ENCODE measurements at regions not wholly inside any gene's neighbourhood (a gene's known extent, or its start where the extent isn't known, plus 50 kb on each side); places are given as distances from the start of the nearest gene placed in this dataset.
"Not testable (repeated sequence)": the region's sequence is repeated elsewhere in the genome, so short reads cannot be mapped to it uniquely, and the experiment has no call there.

DNA sequence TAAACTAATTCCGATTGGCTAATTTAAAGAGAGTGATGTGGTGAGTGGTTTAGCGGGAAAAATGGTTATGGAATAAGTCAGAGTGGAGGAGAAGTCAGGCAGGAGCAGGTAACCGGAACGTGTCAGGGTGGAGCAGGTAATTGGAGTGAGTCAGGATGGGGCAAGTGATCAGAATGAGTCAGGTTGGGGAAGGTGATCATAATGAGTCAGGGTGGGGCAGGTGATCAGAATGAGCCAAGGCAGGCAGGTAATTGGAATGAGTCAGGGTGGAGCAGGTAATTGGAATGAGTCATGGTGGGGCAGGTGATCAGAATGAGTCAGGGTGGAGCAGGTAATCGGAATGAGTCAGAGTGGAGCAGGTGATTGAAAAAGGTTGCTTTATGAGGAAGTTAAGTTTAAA is 101.4 kb downstream of the TMEM167A start:
- no peak overlapping the region for H3K4me3 ChIP-seq (ENCODE audit: low read length)
- peaks cover 0 to 24% (median 15%) of the 10 kb centered on the region in 5 donors for H3K27me3 Mint-ChIP-seq
- H3K27ac ChIP-seq (ENCODE audit: low read depth, low read length), result no peak overlapping the region
- H3K36me3 Mint-ChIP-seq, result peaks cover 3 to 21% (median 6%) of the 10 kb centered on the region in 5 donors
- no peak overlapping the region for H3K4me3 Mint-ChIP-seq
- no peaks in the 10 kb centered on the region for H3K4me1 Mint-ChIP-seq
- peaks cover 0 to 21% (median 0%) of the 10 kb centered on the region in 3 experiments for H3K9me3 ChIP-seq (ENCODE audit: control insufficient read depth in 2 of 3, low read length in 3 of 3)
- H3K36me3 ChIP-seq (ENCODE audit: control insufficient read depth in 2 of 3, insufficient read depth in 3 of 3, low read length in 3 of 3), result no peaks in the 10 kb centered on the region
- ATAC-seq, result no peak
- peaks cover 8 to 39% (median 23%) of the 10 kb centered on the region in 11 donors for H3K9me3 Mint-ChIP-seq
- intact Hi-C loops (cut with micrococcal nuclease), result no loop called here
- H3K27me3 ChIP-seq (ENCODE audit: control insufficient read depth in 2 of 2, insufficient read depth in 2 of 2, low read length in 2 of 2), result no peaks in the 10 kb centered on the region
- DNase-seq, result no peak
- ChIA-PET CTCF (no interaction called here), POLR2A (no interaction called here)
- no peak overlapping the region for H3K27ac Mint-ChIP-seq
- H3K4me1 ChIP-seq (ENCODE audit: control insufficient read depth in 2 of 2, insufficient read depth in 2 of 2, low read length in 2 of 2), result no peaks in the 10 kb centered on the region

DNA sequence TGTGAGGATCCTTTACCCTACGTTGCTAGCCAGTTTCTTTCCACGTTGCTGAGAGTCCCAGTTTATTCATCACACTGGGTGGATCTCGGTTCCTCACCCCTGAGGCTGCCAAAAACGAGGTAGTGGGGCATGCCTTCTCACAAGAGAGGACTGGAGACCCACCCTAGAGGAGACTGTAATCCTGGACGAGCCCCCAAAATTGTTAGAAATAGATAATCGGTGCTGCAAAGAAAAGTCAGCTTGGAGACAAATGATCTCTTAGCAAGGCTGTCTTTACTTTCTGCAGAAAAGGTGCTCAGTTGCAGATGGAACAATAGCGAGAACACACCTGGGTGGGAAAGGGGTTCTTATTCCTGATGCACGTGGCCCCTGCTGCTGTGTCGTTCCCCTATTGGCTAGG is 101.8 kb downstream of the TMEM167A start:
- DNase-seq (no peak), ATAC-seq (no peak)
- Mint-ChIP-seq H3K4me3 (no peak overlapping the region), H3K36me3 (peaks cover 3 to 21% (median 6%) of the 10 kb centered on the region in 5 donors), H3K4me1 (no peaks in the 10 kb centered on the region), H3K9me3 (peaks cover 8 to 39% (median 25%) of the 10 kb centered on the region in 11 donors), H3K27me3 (peaks cover 0 to 24% (median 15%) of the 10 kb centered on the region in 5 donors), H3K27ac (no peak overlapping the region)
- Histone ChIP-seq H3K27ac (ENCODE audit: low read depth, low read length) (no peak overlapping the region), H3K27me3 (ENCODE audit: control insufficient read depth in 2 of 2, insufficient read depth in 2 of 2, low read length in 2 of 2) (no peaks in the 10 kb centered on the region), H3K4me3 (ENCODE audit: low read length) (no peak overlapping the region), H3K36me3 (ENCODE audit: control insufficient read depth in 2 of 3, insufficient read depth in 3 of 3, low read length in 3 of 3) (no peaks in the 10 kb centered on the region), H3K9me3 (ENCODE audit: control insufficient read depth in 2 of 3, low read length in 3 of 3) (peaks cover 0 to 21% (median 0%) of the 10 kb centered on the region in 3 experiments), H3K4me1 (ENCODE audit: control insufficient read depth in 2 of 2, insufficient read depth in 2 of 2, low read length in 2 of 2) (no peaks in the 10 kb centered on the region)
- ChIA-PET CTCF (no interaction called here), POLR2A (no interaction called here)
- intact Hi-C loops (cut with micrococcal nuclease), result no loop called here

DNA sequence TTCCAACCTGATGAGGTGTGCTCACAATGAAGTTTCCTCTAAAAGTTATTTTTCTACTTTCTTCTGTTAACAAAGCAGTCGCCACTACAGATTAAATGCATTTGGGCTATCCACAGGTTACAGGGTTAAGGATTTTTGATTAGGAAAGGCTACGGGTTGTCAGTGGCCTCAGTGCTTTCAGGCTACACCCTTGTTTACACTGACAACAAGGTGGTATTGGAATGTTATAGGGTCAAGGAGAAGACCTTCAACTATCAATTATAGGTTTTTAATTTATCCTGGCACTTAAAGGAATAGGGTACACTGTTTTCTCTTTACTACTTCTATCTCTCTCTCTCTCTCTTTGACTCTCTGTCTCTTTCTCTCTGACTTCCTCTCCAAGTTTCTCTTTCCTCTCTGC is 102.8 kb downstream of the TMEM167A start:
- POLR2A ChIA-PET; CTCF ChIA-PET; H3K36me3 ChIP-seq (ENCODE audit: control insufficient read depth in 2 of 3, insufficient read depth in 3 of 3, low read length in 3 of 3); H3K27ac ChIP-seq (ENCODE audit: low read depth, low read length); H3K4me3 ChIP-seq (ENCODE audit: low read length); H3K27ac Mint-ChIP-seq; ATAC-seq; H3K4me1 Mint-ChIP-seq; H3K4me1 ChIP-seq (ENCODE audit: control insufficient read depth in 2 of 2, insufficient read depth in 2 of 2, low read length in 2 of 2); intact Hi-C loops (cut with micrococcal nuclease); DNase-seq; H3K27me3 ChIP-seq (ENCODE audit: control insufficient read depth in 2 of 2, insufficient read depth in 2 of 2, low read length in 2 of 2); H3K4me3 Mint-ChIP-seq: not testable (repeated sequence)
- H3K36me3 Mint-ChIP-seq, result peaks cover 3 to 20% (median 6%) of the 10 kb centered on the region in 5 donors
- peaks cover 0 to 22% (median 13%) of the 10 kb centered on the region in 5 donors for H3K27me3 Mint-ChIP-seq
- peaks cover 0 to 21% (median 0%) of the 10 kb centered on the region in 3 experiments for H3K9me3 ChIP-seq (ENCODE audit: control insufficient read depth in 2 of 3, low read length in 3 of 3)
- peaks cover 8 to 39% (median 26%) of the 10 kb centered on the region in 11 donors for H3K9me3 Mint-ChIP-seq

DNA sequence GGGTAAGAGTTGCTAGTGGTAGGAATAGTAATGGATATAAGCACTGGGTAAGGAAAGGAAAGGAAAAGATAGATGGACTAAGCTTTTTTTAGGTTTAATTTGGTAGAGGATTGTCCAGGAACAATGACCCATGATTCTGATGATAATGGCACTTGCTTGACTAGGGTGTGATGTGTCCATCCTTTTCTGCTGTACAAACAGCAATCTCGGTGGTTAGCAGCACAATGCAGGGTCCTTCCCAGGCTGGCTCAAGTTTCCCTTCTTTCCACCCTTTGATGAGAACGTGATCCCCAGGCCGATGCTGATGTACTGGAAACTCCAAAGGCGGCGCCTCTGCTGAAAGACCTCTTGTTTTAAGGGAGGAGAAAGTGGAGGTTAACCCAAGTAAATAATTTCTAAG is 105.3 kb downstream of the TMEM167A start:
- no peak overlapping the region for H3K27ac Mint-ChIP-seq
- no peak overlapping the region for H3K4me3 Mint-ChIP-seq
- peaks cover 8 to 37% (median 25%) of the 10 kb centered on the region in 11 donors for H3K9me3 Mint-ChIP-seq
- DNase-seq (no peak), ATAC-seq (no peak)
- no peaks in the 10 kb centered on the region for H3K4me1 Mint-ChIP-seq
- H3K36me3 ChIP-seq (ENCODE audit: control insufficient read depth in 2 of 3, insufficient read depth in 3 of 3, low read length in 3 of 3), result no peaks in the 10 kb centered on the region
- H3K27ac ChIP-seq (ENCODE audit: low read depth, low read length), result no peak overlapping the region
- CTCF ChIA-PET, result no interaction called here
- peaks cover 0 to 21% (median 0%) of the 10 kb centered on the region in 3 experiments for H3K9me3 ChIP-seq (ENCODE audit: control insufficient read depth in 2 of 3, low read length in 3 of 3)
- POLR2A ChIA-PET, result no interaction called here
- H3K36me3 Mint-ChIP-seq, result peaks cover 0 to 12% (median 6%) of the 10 kb centered on the region in 5 donors
- H3K4me3 ChIP-seq (ENCODE audit: low read length), result no peak overlapping the region
- no peaks in the 10 kb centered on the region for H3K4me1 ChIP-seq (ENCODE audit: control insufficient read depth in 2 of 2, insufficient read depth in 2 of 2, low read length in 2 of 2)
- peaks cover 0 to 17% (median 13%) of the 10 kb centered on the region in 5 donors for H3K27me3 Mint-ChIP-seq
- no peaks in the 10 kb centered on the region for H3K27me3 ChIP-seq (ENCODE audit: control insufficient read depth in 2 of 2, insufficient read depth in 2 of 2, low read length in 2 of 2)
- intact Hi-C loops (cut with micrococcal nuclease), result no loop called here

DNA sequence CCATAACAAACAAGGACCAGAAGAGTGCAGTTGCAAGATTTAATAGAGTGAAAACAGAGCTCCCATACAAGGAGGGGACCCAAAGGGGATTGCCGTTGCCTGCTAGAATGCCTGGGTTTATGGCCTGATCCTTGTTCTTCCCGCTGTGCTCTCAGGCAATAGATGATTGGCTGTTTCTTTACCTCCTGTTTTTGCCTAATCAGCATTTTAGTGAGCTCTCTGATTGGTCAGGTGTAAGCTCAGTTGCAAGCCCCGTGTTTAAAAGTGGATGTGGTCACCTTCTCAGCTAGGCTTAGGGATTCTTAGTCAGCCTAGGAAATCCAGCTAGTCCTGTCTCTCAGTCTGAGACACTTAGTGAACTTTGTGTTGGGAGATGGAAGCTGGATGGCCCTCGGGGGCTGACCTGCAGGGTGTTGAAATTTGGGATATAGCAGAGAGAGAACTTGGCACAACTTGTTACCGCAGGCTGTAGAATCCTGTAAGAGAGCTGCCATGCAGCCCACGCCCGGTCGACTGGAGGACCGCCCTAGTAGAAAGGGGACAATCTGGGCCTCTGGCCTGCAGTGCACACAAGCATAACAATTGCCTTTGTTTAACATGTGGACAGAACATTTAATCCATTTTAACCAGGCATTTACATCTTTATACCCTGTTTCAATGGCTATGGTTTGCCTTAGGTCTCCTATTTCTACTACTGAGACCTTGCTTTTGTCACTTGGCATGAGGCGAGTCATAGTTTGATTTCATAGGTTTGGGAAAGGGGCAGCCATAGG is 106.0 kb downstream of the TMEM167A start:
- ATAC-seq; DNase-seq; H3K27me3 ChIP-seq (ENCODE audit: control insufficient read depth in 2 of 2, insufficient read depth in 2 of 2, low read length in 2 of 2); H3K4me1 ChIP-seq (ENCODE audit: control insufficient read depth in 2 of 2, insufficient read depth in 2 of 2, low read length in 2 of 2); H3K36me3 ChIP-seq (ENCODE audit: control insufficient read depth in 2 of 3, insufficient read depth in 3 of 3, low read length in 3 of 3); intact Hi-C loops (cut with micrococcal nuclease); H3K27ac ChIP-seq (ENCODE audit: low read depth, low read length); H3K36me3 Mint-ChIP-seq; H3K4me1 Mint-ChIP-seq; H3K4me3 ChIP-seq (ENCODE audit: low read length); H3K4me3 Mint-ChIP-seq; POLR2A ChIA-PET; CTCF ChIA-PET; H3K27ac Mint-ChIP-seq: not testable (repeated sequence)
- Mint-ChIP-seq H3K9me3 (peaks cover 8 to 31% (median 20%) of the 10 kb centered on the region in 11 donors), H3K27me3 (peaks cover 0 to 13% (median 8%) of the 10 kb centered on the region in 5 donors)
- H3K9me3 ChIP-seq (ENCODE audit: control insufficient read depth in 2 of 3, low read length in 3 of 3), result peaks cover 0 to 17% (median 0%) of the 10 kb centered on the region in 3 experiments

DNA sequence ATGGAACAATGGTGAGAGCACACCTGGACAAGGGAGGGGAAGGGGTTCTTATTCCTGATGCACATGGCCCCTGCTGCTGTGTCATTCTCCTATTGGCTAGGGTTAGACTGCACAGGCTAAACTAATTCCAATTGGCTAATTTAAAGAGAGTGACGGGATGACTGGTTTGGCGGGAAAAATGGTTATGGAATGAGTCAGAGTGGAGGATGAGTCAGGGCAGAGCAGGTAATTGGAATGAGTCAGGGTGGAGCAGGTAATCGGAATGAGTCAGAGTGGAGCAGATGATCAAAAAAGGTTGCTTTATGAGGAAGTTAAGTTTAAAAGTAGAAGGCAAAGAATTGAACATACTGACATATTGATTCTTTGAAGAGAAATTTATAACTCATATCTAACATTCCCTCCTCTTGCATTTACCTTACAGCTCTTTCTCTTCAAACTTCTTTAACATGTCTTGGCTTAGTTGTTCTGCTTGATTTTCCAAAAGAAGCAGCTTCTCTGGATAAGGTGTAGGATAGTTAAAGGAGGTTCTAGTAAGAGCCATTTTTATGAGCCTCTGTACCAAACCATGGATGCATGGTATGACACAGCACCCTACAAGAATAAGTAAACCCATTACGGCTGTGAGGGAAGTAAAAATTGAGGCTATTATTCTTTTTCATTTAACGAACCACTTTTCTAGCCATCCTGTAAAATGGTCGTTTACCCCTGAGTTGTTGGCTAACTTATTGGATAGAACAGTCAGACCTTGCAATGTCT is 107.8 kb downstream of the TMEM167A start:
- H3K27me3 ChIP-seq (ENCODE audit: control insufficient read depth in 2 of 2, insufficient read depth in 2 of 2, low read length in 2 of 2); POLR2A ChIA-PET; H3K4me3 ChIP-seq (ENCODE audit: low read length); H3K36me3 Mint-ChIP-seq; H3K27ac Mint-ChIP-seq; intact Hi-C loops (cut with micrococcal nuclease); H3K36me3 ChIP-seq (ENCODE audit: control insufficient read depth in 2 of 3, insufficient read depth in 3 of 3, low read length in 3 of 3); H3K4me1 Mint-ChIP-seq; H3K27me3 Mint-ChIP-seq; ATAC-seq; H3K4me3 Mint-ChIP-seq; H3K27ac ChIP-seq (ENCODE audit: low read depth, low read length); H3K4me1 ChIP-seq (ENCODE audit: control insufficient read depth in 2 of 2, insufficient read depth in 2 of 2, low read length in 2 of 2); H3K9me3 ChIP-seq (ENCODE audit: control insufficient read depth in 2 of 3, low read length in 3 of 3); CTCF ChIA-PET; DNase-seq: not testable (repeated sequence)
- peaks cover 0 to 12% (median 5%) of the 10 kb centered on the region in 11 donors for H3K9me3 Mint-ChIP-seq
